SK-N-SH treated with all-trans-retinoic acid at 6 μM for 48 hours (cell line): ENCODE measurements at regions not wholly inside any gene's neighbourhood (a gene's known extent, or its start where the extent isn't known, plus 50 kb on each side); places are given as distances from the start of the nearest gene placed in this dataset.

Experiments used
- ISL1 ChIP-seq: fragments of 250-450 bp; sonication (Bioruptor Pico); IDR thresholded peaks from 2 replicates; pipeline ENCODE4 v2.1.2; 2022; ENCODE audit warnings: mild to moderate bottlenecking, moderate library complexity
- PATZ1 ChIP-seq: fragments of 250-450 bp; sonication (Bioruptor Pico); IDR thresholded peaks from 2 replicates; pipeline ENCODE4 v1.8.0; 2020; ENCODE audit warnings: mild to moderate bottlenecking, moderate library complexity, borderline replicate concordance
- TOX ChIP-seq: fragments of 250-450 bp; sonication (Bioruptor Pico); IDR thresholded peaks from 2 replicates; pipeline ENCODE4 v1.8.0; 2021; ENCODE audit warnings: mild to moderate bottlenecking, moderate library complexity, borderline replicate concordance
- TSHZ2 ChIP-seq: fragments of 250-450 bp; sonication (Bioruptor Pico); IDR thresholded peaks from 2 replicates; pipeline ENCODE4 v1.5.0; 2020; ENCODE audit warnings: mild to moderate bottlenecking, moderate library complexity
- ZC3H10 ChIP-seq: fragments of 250-450 bp; sonication (Bioruptor Pico); IDR thresholded peaks from 2 replicates; pipeline ENCODE4 v1.5.1; 2021; ENCODE audit warnings: mild to moderate bottlenecking, moderate library complexity

GRCh38 chr17:77571155-77571981, 387.1 kb upstream of the TNRC6C start:
- TF ChIP-seq ISL1 (CRISPR knock-in tag) (no peak), PATZ1 (CRISPR knock-in tag) (no peak), ZC3H10 (CRISPR knock-in tag) (no peak), TSHZ2 (CRISPR knock-in tag) (no peak), TOX (CRISPR knock-in tag) (no peak)
